Stomach (tissue), 4 donors: ENCODE measurements at regions not wholly inside any gene's neighbourhood (a gene's known extent, or its start where the extent isn't known, plus 50 kb on each side); places are given as distances from the start of the nearest gene placed in this dataset.

Experiments used
- CTCF ChIP-seq, 7 experiments: fragments of 450-650 bp in 4 of 7; fragments of 200-600 bp in 3 of 7; sonication (generic) in 3 of 7; IDR thresholded peaks; one replicate each; pipeline ENCODE4 v1.5.1; 2016 to 2019; ENCODE audit warnings: antibody characterized with exemption in 7 of 7, control low read depth in 2 of 7, mild to moderate bottlenecking in 1 of 7
- EP300 ChIP-seq: sonication (generic); formaldehyde crosslinking; IDR thresholded peaks from one replicate; pipeline ENCODE4 v1.6.1; 2017; ENCODE audit warnings: antibody characterized with exemption
- POLR2A ChIP-seq, 4 donors: fragments of 450-650 bp; IDR thresholded peaks; one replicate each; pipeline ENCODE4 v1.6.1; 2016; ENCODE audit warnings: antibody characterized with exemption in 4 of 4, control low read depth in 2 of 4, mild to moderate bottlenecking in 1 of 4, moderate library complexity in 1 of 4
- POLR2AphosphoS5 ChIP-seq, 3 donors: sonication (generic); formaldehyde crosslinking; IDR thresholded peaks; one replicate each; pipeline ENCODE4 v1.6.1; 2016; ENCODE audit warnings: antibody characterized with exemption in 3 of 3

- TF ChIP-seq CTCF (IDR thresholded peaks at IDR 0.05) (no peak), EP300 (no peak), POLR2AphosphoS5 (IDR thresholded peaks at IDR 0.05) (no peak), POLR2A (IDR thresholded peaks at IDR 0.05) (no peak)
These were observed 98.0 kb upstream of the SLC44A3 start for GRCh38 chr1:94722181-94722580.
